ENCODE measurements at regions not wholly inside any gene's neighbourhood (a gene's known extent, or its start where the extent isn't known, plus 50 kb on each side); places are given as distances from the start of the nearest gene placed in this dataset.

DNA sequence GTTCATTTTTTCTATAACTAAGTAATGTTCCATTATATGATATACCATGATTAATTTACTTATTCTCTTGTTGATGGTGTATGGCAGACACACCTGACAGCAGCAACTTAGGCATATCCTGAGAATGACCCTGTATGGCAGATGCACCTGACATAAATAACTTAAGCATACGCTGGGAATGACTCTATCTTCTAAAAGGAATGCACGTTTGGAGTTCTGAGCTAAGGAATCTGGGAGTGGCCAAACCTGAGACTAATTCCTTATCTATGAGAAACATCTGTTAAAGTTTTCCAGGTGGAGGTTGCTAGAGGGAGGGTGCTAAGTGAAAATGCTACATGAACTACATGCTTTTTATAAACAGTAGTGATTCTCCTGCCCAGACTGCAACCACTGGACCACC lies 96.7 kb upstream of the RGS18 start:
- TF ChIP-seq CTCF (IDR thresholded peaks at IDR 0.05; ENCODE audit: low read depth, low read length) (no peak), EZH2phosphoT487 (IDR thresholded peaks at IDR 0.05; ENCODE audit: low read depth) (no peak)
